GM12873 (cell line): ENCODE measurements at regions not wholly inside any gene's neighbourhood (a gene's known extent, or its start where the extent isn't known, plus 50 kb on each side); places are given as distances from the start of the nearest gene placed in this dataset.

ENCODE experiments used
- TF ChIP-seq, protein P1 (sequence below): IDR thresholded peaks from 2 replicates; pipeline ENCODE4 v1.5.1; 2012; ENCODE audit warnings: low read depth, mild to moderate bottlenecking, moderate library complexity, low read length, control low read depth; ENCODE audit not compliant: insufficient read depth; ENCODE audit errors: missing control alignments

DNA sequence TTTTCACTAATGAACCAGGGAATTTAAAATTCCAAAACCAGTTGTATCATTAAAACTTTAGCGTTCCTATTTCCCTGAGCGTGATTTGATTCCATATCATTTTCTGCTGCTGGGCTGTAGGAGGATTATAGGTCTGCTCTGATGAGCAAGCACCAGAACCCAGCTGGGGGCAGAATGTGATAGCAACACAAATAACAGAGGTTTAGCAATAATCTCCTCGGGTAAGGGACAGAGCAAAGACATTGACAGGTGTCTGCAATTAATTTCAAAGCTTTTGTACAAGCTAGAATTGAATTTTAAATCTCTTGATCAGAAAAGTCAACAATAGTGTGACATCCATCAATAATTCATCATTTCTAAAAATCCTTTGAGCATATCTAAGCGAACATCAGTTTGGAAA, 163.4 kb upstream of the RAP2B start:
- TF ChIP-seq, protein P1, sequence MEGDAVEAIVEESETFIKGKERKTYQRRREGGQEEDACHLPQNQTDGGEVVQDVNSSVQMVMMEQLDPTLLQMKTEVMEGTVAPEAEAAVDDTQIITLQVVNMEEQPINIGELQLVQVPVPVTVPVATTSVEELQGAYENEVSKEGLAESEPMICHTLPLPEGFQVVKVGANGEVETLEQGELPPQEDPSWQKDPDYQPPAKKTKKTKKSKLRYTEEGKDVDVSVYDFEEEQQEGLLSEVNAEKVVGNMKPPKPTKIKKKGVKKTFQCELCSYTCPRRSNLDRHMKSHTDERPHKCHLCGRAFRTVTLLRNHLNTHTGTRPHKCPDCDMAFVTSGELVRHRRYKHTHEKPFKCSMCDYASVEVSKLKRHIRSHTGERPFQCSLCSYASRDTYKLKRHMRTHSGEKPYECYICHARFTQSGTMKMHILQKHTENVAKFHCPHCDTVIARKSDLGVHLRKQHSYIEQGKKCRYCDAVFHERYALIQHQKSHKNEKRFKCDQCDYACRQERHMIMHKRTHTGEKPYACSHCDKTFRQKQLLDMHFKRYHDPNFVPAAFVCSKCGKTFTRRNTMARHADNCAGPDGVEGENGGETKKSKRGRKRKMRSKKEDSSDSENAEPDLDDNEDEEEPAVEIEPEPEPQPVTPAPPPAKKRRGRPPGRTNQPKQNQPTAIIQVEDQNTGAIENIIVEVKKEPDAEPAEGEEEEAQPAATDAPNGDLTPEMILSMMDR, result no peak

- TF ChIP-seq, protein P1, result no peak
Measured at GRCh38 chr3:153000325-153000724, 161.7 kb upstream of the RAP2B start.

- TF ChIP-seq, protein P1, result no peak
Measured at GRCh38 chr3:153001210-153002078, 160.6 kb upstream of the RAP2B start.

- TF ChIP-seq, protein P1, result no peak
Measured at GRCh38 chr3:153003441-153003840, 158.6 kb upstream of the RAP2B start.

DNA sequence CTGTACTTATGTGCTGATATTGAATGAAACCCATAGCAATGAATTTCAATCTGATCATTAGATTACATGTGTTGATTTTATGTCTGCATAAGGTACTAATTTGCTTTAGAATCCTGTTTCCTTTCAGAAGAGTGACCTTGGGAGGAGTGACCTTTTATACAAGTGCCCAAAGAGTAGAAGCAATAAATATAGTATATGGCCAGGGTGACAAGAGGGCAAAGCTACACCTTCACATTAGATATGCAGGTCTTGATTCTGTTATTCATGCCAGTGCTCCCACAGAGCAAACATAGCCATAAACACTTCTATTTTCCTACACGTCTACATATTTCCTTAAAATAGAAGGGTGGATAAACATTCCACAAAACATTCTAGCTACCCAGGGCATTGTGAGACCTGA, 158.2 kb upstream of the RAP2B start:
- TF ChIP-seq, protein P1, result no peak

GRCh38 chr3:153008226-153008625, 153.8 kb upstream of the RAP2B start:
- TF ChIP-seq, protein P1, result no peak

GRCh38 chr3:153023896-153024295, 138.1 kb upstream of the RAP2B start:
- TF ChIP-seq, protein P1, result no peak
